ENCODE measurements at regions not wholly inside any gene's neighbourhood (a gene's known extent, or its start where the extent isn't known, plus 50 kb on each side); places are given as distances from the start of the nearest gene placed in this dataset.

GRCh38 chr1:208461680-208462079 is 217.5 kb upstream of the PLXNA2 start:
- Histone ChIP-seq H3K9me3 (ENCODE audit: insufficient read depth, low read depth, low read length) (no peaks in the 10 kb centered on the region), H2AFZ (ENCODE audit: low read depth, low read length) (no peak overlapping the region), H3K79me2 (ENCODE audit: insufficient read depth, low read length) (no peaks in the 10 kb centered on the region), H3K4me2 (ENCODE audit: low read length) (no peak overlapping the region), H3K4me3 (ENCODE audit: insufficient read depth, low read depth, low read length) (no peak overlapping the region), H3K36me3 (ENCODE audit: insufficient read depth, low read length) (no peaks in the 10 kb centered on the region), H4K20me1 (ENCODE audit: insufficient read depth, low read length) (no peaks in the 10 kb centered on the region), H3K9ac (ENCODE audit: low read length) (no peak overlapping the region), H3K27ac (ENCODE audit: low read depth, low read length) (no peak overlapping the region), H3K4me1 (ENCODE audit: insufficient read depth, low read length) (no peaks in the 10 kb centered on the region), H3K27me3 (ENCODE audit: insufficient read depth, low read length) (no peaks in the 10 kb centered on the region)
- H3K36me3 Mint-ChIP-seq (ENCODE audit: low read depth, unreplicated experiment), result no peaks in the 10 kb centered on the region
- FAIRE-seq (no peak), DNase-seq (ENCODE audit: low read depth) (no peak)
- no peak overlapping the region for H3K27ac Mint-ChIP-seq (ENCODE audit: unreplicated experiment)
- no peaks in the 10 kb centered on the region for H3K27me3 Mint-ChIP-seq (ENCODE audit: low read depth, unreplicated experiment)
- peaks cover 2% of the 10 kb centered on the region for H3K9me3 Mint-ChIP-seq (ENCODE audit: unreplicated experiment)
- H3K4me1 Mint-ChIP-seq (ENCODE audit: low read depth, unreplicated experiment), result no peaks in the 10 kb centered on the region
- TF ChIP-seq, protein P1, sequence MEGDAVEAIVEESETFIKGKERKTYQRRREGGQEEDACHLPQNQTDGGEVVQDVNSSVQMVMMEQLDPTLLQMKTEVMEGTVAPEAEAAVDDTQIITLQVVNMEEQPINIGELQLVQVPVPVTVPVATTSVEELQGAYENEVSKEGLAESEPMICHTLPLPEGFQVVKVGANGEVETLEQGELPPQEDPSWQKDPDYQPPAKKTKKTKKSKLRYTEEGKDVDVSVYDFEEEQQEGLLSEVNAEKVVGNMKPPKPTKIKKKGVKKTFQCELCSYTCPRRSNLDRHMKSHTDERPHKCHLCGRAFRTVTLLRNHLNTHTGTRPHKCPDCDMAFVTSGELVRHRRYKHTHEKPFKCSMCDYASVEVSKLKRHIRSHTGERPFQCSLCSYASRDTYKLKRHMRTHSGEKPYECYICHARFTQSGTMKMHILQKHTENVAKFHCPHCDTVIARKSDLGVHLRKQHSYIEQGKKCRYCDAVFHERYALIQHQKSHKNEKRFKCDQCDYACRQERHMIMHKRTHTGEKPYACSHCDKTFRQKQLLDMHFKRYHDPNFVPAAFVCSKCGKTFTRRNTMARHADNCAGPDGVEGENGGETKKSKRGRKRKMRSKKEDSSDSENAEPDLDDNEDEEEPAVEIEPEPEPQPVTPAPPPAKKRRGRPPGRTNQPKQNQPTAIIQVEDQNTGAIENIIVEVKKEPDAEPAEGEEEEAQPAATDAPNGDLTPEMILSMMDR (IDR thresholded peaks at IDR 0.05; ENCODE audit: insufficient read depth, low read depth, low read length), result no peak
- no peak for TF ChIP-seq EZH2 (IDR thresholded peaks at IDR 0.05; ENCODE audit: insufficient read depth, low read length)
- no peak overlapping the region for H3K4me3 Mint-ChIP-seq (ENCODE audit: unreplicated experiment)

DNA sequence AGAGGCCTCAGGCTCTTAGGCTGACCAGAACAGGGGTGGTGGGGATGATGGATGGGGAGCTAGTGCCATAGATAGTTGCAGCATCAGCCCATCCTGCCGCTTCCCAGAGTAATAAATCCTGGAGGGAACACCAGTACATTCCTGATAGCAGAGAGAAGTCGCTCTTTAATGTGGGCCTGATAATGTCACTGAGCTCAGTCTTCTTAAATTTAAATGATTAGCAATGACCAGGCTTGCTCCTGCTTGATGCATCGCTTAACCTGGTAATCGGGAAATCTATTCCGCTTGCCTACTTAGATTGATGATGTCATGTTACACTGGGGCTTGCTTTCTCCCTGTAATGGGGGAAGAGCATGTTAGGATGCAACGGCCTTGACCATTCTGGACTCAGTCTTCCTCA is 218.6 kb upstream of the PLXNA2 start:
- Mint-ChIP-seq H3K9me3 (ENCODE audit: unreplicated experiment) (peaks cover 2% of the 10 kb centered on the region), H3K27me3 (ENCODE audit: low read depth, unreplicated experiment) (no peaks in the 10 kb centered on the region), H3K27ac (ENCODE audit: unreplicated experiment) (no peak overlapping the region), H3K4me3 (ENCODE audit: unreplicated experiment) (no peak overlapping the region), H3K36me3 (ENCODE audit: low read depth, unreplicated experiment) (no peaks in the 10 kb centered on the region), H3K4me1 (ENCODE audit: low read depth, unreplicated experiment) (no peaks in the 10 kb centered on the region)
- no peak overlapping the region for H3K4me3 ChIP-seq (ENCODE audit: insufficient read depth, low read depth, low read length)
- H3K4me2 ChIP-seq (ENCODE audit: low read length), result no peak overlapping the region
- H3K27me3 ChIP-seq (ENCODE audit: insufficient read depth, low read length), result no peaks in the 10 kb centered on the region
- H3K9ac ChIP-seq (ENCODE audit: low read length), result no peak overlapping the region
- H4K20me1 ChIP-seq (ENCODE audit: insufficient read depth, low read length), result no peaks in the 10 kb centered on the region
- no peak overlapping the region for H2AFZ ChIP-seq (ENCODE audit: low read depth, low read length)
- H3K4me1 ChIP-seq (ENCODE audit: insufficient read depth, low read length), result no peaks in the 10 kb centered on the region
- TF ChIP-seq, protein P1 (IDR thresholded peaks at IDR 0.05; ENCODE audit: insufficient read depth, low read depth, low read length), result no peak
- TF ChIP-seq EZH2 (IDR thresholded peaks at IDR 0.05; ENCODE audit: insufficient read depth, low read length), result no peak
- H3K79me2 ChIP-seq (ENCODE audit: insufficient read depth, low read length), result no peaks in the 10 kb centered on the region
- H3K9me3 ChIP-seq (ENCODE audit: insufficient read depth, low read depth, low read length), result no peaks in the 10 kb centered on the region
- H3K36me3 ChIP-seq (ENCODE audit: insufficient read depth, low read length), result no peaks in the 10 kb centered on the region
- no peak overlapping the region for H3K27ac ChIP-seq (ENCODE audit: low read depth, low read length)
- FAIRE-seq, result no peak
- DNase-seq (ENCODE audit: low read depth), result no peak

GRCh38 chr1:208465266-208465665 is 221.1 kb upstream of the PLXNA2 start:
- Histone ChIP-seq H3K4me1 (ENCODE audit: insufficient read depth, low read length) (no peaks in the 10 kb centered on the region), H3K4me2 (ENCODE audit: low read length) (no peak overlapping the region), H3K27me3 (ENCODE audit: insufficient read depth, low read length) (no peaks in the 10 kb centered on the region), H3K4me3 (ENCODE audit: insufficient read depth, low read depth, low read length) (no peak overlapping the region), H3K27ac (ENCODE audit: low read depth, low read length) (no peak overlapping the region), H3K36me3 (ENCODE audit: insufficient read depth, low read length) (no peaks in the 10 kb centered on the region), H2AFZ (ENCODE audit: low read depth, low read length) (no peak overlapping the region), H4K20me1 (ENCODE audit: insufficient read depth, low read length) (no peaks in the 10 kb centered on the region), H3K79me2 (ENCODE audit: insufficient read depth, low read length) (no peaks in the 10 kb centered on the region), H3K9ac (ENCODE audit: low read length) (no peak overlapping the region), H3K9me3 (ENCODE audit: insufficient read depth, low read depth, low read length) (no peaks in the 10 kb centered on the region)
- H3K9me3 Mint-ChIP-seq (ENCODE audit: unreplicated experiment), result peaks cover 4% of the 10 kb centered on the region
- H3K36me3 Mint-ChIP-seq (ENCODE audit: low read depth, unreplicated experiment), result no peaks in the 10 kb centered on the region
- no peaks in the 10 kb centered on the region for H3K4me1 Mint-ChIP-seq (ENCODE audit: low read depth, unreplicated experiment)
- FAIRE-seq (no peak), DNase-seq (ENCODE audit: low read depth) (no peak)
- TF ChIP-seq, protein P1 (IDR thresholded peaks at IDR 0.05; ENCODE audit: insufficient read depth, low read depth, low read length), result no peak
- no peak for TF ChIP-seq EZH2 (IDR thresholded peaks at IDR 0.05; ENCODE audit: insufficient read depth, low read length)
- no peak overlapping the region for H3K4me3 Mint-ChIP-seq (ENCODE audit: unreplicated experiment)
- peaks cover 7% of the 10 kb centered on the region for H3K27me3 Mint-ChIP-seq (ENCODE audit: low read depth, unreplicated experiment)
- H3K27ac Mint-ChIP-seq (ENCODE audit: unreplicated experiment), result no peak overlapping the region
